ENCODE measurements at regions not wholly inside any gene's neighbourhood (a gene's known extent, or its start where the extent isn't known, plus 50 kb on each side); places are given as distances from the start of the nearest gene placed in this dataset.

- peak; percentile 90 for DNase-seq
Measured at GRCh38 chr6:153208706-153209105, 77.6 kb upstream of the RGS17 start.

GRCh38 chr6:153207617-153208016 is 76.5 kb upstream of the RGS17 start:
- no peak for DNase-seq

GRCh38 chr6:153207006-153207405 is 75.9 kb upstream of the RGS17 start:
- no peak for DNase-seq

GRCh38 chr6:153192943-153193885 is 62.1 kb upstream of the RGS17 start:
- DNase-seq, result no peak

- DNase-seq, result no peak
Measured at GRCh38 chr6:153183925-153184324, 52.8 kb upstream of the RGS17 start.
